HG02970 (cell line): ENCODE measurements at regions not wholly inside any gene's neighbourhood (a gene's known extent, or its start where the extent isn't known, plus 50 kb on each side); places are given as distances from the start of the nearest gene placed in this dataset.

ENCODE experiments used
- ATAC-seq: cut with Tn5 transposase; IDR thresholded peaks from one replicate; pipeline ENCODE4 v1.9.1; 2021; ENCODE audit warnings: mild to moderate bottlenecking, moderate library complexity, moderate number of reproducible peaks; ENCODE audit not compliant: unreplicated experiment, low FRiP score

GRCh38 chr18:67710639-67711038 lies 194.1 kb upstream of the DSEL start:
- no peak for ATAC-seq

- no peak for ATAC-seq
Observed at GRCh38 chr18:67705748-67706147, 189.2 kb upstream of the DSEL start.

GRCh38 chr18:67695684-67696083 lies 179.2 kb upstream of the DSEL start:
- no peak for ATAC-seq

DNA sequence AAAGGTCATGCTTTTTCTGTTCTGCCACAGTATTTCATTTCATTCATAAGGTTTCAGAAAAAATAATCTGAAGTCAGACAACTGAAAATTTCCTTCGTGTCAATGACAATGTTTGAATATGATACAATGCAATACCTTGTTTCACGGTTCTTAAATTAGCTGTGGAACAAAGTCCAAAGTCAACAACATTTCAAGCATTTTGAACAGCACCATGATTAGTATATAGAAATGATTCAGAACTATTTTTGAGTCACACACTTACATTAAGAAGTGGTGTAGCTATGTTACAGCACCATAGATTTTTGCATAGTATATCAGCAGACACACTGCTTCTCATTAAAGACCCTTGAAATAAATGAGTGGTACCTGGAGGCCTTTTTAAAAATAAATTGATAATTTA lies 178.3 kb upstream of the DSEL start:
- no peak for ATAC-seq

DNA sequence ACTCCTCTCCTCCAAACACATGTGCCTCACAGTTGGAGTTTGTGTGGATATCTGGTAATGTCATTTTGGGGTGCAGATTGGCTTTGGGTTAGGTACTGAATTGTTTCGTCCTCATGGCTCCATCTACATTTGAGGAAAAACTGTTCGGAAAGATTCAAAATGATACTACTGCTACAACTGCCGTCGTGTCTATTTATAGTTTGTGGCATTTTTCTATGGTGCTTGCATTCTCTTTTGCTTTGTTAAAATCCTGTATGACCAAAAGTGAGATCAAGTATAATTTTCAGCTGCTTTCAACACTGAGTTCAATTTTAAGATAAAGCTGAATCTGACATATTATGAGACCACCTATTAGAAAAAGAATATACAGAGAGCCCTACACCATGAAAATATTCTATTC lies 176.3 kb upstream of the DSEL start:
- ATAC-seq = no peak

- ATAC-seq = no peak
Observed at GRCh38 chr18:67682516-67682915, 166.0 kb upstream of the DSEL start.

DNA sequence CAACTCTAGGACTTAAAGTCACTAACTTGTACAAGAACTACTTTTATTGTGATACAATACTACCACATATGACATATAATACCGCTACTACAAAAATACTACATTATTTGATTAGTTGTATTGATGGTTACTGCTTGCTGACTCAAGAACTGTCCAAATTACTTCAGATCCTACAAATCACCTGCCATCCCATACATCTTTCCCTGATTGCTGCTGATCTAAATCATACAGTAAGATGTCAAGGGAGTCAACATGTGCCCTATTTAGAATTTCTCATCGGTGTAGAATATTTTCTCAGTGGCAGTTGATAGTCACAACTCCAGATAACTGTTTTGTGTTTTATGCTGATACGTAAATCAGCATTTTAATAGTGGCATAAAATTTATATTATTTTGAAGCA lies 161.0 kb upstream of the DSEL start:
- no peak for ATAC-seq

- no peak for ATAC-seq
Observed at GRCh38 chr18:67672716-67673115, 156.2 kb upstream of the DSEL start.

DNA sequence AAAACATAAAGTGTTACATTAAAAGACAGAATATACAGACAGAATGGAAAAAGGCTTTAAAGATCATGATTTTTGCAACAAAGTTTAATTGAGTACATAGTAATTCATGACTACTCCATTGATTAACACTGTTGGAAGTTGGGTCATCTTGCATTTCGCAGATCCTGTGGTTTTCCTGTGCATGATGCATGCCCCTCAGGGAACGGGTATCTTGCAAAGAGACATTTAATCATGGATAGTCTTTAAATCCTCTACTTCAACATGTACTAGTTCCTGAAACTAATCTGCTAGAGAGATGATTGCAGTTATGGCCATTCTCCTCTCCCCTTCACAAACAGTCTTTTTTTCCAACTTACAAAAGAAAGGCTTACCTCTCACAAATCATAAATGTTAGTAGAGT lies 155.6 kb upstream of the DSEL start:
- no peak for ATAC-seq

DNA sequence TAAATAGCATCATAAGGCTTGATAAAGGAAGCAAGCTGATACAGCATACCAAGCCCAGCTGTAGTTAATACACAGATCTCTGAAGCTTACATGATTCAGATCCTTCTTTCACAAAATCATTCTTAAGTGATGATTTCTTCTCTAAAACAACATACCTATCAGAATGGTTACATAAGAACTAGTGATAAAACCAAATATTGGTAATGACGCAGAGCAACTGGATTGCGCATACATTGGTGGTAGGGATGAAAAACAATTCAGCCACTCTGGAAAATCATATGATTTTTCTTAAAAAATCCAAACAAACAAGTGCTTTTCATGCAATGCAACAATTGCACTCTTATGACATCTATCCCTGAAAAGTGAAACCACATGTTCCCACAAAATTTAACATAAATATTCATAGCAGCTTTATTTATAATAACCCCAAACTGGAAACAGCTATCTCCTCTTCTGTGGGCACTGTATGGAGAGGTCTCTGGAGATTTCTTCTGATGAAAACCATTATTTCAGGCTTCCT lies 153.6 kb upstream of the DSEL start:
- no peak for ATAC-seq

- no peak for ATAC-seq
Observed at GRCh38 chr18:67665266-67665665, 148.7 kb upstream of the DSEL start.

GRCh38 chr18:67662996-67663395 lies 146.5 kb upstream of the DSEL start:
- no peak for ATAC-seq

DNA sequence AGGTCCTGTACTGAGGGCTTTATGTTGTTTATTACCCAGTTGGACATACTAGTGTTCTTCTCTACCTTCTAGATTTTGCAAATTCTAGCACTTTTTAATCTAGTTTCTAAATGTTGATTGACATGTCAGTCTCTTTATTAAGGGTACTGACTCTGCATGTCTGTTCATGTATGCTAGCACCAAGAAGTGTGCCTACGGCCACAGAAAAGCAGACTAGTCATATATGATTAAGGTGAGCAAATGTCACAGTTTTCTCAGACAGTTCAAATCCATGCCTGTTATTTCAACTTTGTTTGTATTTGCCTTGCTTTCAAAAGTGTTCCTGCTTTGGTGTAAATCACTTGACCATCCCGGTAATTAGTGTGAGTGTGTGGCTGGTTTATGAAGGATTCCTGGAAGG lies 145.0 kb upstream of the DSEL start:
- no peak for ATAC-seq

GRCh38 chr18:67654101-67654500 lies 137.6 kb upstream of the DSEL start:
- no peak for ATAC-seq

DNA sequence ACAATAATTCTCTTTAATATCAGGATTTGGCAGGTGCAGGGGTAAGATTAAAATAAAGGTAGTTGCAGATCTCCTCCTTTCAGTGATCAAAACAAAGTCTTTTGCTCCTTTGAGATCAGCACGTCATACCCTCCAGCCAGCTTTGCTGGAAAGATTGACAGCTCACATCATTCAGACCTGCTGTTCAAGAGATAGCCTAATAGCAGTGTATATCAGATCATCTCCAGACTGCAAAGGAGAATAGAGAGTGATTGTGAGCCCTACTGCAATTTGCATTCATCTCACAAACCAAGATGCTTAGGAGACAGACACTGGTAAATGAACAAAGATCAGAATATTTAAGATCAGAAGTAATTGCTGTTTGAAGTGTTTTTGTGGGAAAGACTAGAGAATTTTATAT lies 135.8 kb upstream of the DSEL start:
- ATAC-seq = no peak

DNA sequence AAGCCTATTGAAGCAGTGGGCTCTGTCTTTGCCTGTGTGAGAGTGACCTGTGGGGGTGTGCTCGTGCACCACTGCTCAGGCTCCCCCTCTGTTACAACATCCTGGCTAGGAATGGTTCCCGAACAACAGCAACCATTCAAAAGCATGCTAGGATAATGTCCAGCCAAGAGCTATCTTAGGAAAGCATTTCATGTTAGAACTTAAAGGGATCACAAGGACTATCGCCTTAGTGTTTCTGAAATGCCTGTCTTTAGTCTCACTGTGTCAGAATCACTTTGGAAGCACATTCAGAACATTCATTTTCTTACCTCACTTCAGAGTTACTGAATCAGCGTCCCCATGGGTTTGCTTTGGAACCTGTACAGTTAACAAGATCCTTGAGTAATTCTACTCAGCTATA lies 134.9 kb upstream of the DSEL start:
- no peak for ATAC-seq

DNA sequence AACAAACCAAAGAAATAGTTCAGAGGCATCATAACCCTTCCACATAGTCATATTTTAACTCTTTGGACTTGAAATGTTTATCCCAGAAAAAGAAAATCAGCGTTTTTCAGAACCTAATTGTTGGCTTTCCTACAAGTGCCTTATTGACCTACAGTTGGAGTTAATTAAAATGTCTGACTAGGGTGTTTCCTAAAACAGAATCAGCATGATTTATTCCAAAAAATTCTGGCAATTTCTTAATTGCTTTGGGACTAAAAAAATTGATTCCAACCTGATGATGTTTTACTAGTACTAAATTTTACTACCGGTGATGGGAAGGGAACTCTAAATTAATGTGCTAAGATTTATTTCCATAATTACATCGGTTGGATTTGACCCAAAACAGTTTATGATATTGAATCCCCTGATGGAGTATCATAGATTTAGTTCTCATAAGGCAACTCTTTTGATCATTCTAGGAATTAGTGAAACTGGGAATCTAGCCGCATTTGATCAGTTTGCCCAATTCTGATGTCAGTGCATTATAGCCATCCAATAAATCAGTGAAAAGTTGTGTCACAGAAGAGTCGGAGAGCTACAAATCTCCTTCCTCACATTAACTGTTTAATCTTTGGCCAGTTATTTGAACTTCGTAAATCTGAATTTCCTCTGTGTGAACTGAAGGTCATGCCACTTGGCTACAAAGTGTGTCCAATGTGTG lies 134.3 kb upstream of the DSEL start:
- no peak for ATAC-seq

DNA sequence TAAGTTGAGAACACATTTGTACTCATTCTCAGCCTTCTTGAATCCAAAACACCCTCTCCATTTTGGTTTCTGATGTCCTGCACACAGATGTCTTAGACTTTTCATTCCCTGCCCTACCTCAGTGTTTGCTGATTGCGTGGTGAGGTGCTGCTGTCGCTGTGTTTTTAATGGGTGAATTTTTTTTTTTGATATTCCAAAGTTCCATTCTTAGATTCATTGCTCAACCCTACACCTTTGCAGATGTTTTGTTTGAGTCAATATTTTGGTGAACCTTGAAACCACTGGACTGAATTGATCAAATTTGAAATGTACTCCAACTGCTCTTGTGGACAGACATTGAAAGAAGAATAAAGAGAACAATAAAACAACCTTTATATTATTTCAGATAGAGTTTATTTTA lies 130.4 kb upstream of the DSEL start:
- ATAC-seq = no peak

DNA sequence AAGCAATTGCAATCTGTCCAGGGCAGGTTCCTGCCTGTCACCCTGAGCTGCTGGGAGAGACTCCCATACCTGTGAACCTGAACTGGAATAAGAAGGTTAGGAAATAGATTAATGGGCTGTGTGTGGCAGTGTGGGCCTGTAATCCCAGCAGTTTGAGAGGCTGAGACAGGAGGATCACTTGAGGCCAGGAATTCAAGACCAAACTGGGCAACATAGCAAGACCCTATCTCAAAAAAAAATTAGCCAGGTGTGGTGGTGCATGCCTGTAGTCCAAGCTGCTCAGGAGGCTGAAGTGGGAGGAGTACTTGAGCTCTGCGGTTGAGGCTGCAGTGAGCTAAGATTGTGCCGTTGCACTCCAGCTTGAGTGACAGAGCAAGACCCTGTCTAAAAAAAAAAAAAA lies 127.7 kb upstream of the DSEL start:
- ATAC-seq = no peak

DNA sequence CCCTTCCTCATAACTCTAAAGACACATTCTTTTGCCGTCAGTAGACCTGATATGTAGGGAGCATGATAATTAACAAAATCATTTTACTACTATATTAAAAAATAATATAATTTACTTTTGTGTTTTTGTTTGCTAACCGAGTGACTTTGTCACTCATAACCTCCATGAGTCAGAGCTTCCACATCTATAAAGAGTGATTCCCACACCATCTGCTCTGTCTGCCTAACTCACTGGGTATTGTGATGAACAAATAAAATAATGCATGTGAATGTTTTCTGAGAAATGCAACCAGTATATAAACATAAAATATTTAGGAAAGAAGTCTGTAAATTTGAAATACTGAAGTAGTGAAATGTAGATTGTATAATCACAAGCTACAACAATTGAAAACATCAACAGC lies 123.4 kb upstream of the DSEL start:
- ATAC-seq = no peak

DNA sequence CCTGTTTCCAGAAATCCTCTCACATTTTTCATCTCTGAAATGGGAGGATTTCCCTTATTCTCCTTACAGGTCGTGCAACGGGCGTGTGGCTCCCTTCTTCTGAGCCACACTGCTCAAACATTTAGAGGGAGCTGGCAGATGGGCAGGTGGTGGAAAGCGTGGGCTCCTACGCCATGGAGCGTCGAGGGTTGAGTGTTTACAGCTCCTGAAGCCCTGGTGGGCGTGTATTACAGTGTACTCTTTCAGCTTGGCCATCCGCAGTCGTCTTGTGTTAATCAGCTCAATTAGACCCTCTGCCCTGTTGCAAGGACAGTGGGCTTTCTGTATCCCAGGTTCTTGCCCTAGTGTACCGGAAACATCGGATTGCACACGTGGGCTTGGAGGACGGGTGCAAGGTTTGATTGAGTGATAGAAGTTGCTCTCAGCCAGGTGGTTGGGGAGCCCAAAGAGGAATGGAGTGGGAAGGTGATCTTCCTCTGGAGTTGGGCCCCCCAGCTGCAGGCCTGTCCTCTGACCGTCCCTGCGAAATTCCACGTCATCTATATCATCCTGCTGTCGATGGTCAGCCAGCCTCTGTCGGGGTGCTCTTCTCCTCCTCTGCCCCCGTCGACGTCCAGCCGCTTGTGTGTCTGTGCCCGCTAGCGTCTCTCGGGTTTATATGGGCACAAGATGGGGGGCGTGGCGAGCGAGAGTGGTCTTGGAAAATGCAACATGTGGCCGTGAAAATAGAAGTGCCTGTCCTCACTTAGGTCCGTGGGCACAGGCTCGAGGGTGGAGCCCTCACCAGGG lies 120.3 kb upstream of the DSEL start:
- ATAC-seq = no peak
